NCI-H1436 treated with DMSO at 0.1 percent for 48 hours (cell line): ENCODE measurements at regions not wholly inside any gene's neighbourhood (a gene's known extent, or its start where the extent isn't known, plus 50 kb on each side); places are given as distances from the start of the nearest gene placed in this dataset.
"Not testable (repeated sequence)": the region's sequence is repeated elsewhere in the genome, so short reads cannot be mapped to it uniquely, and the experiment has no call there.

Experiments used
- DNase-seq: peaks from one replicate; lab custom pipeline; 2025; lab: John Stamatoyannopoulos, UW

DNA sequence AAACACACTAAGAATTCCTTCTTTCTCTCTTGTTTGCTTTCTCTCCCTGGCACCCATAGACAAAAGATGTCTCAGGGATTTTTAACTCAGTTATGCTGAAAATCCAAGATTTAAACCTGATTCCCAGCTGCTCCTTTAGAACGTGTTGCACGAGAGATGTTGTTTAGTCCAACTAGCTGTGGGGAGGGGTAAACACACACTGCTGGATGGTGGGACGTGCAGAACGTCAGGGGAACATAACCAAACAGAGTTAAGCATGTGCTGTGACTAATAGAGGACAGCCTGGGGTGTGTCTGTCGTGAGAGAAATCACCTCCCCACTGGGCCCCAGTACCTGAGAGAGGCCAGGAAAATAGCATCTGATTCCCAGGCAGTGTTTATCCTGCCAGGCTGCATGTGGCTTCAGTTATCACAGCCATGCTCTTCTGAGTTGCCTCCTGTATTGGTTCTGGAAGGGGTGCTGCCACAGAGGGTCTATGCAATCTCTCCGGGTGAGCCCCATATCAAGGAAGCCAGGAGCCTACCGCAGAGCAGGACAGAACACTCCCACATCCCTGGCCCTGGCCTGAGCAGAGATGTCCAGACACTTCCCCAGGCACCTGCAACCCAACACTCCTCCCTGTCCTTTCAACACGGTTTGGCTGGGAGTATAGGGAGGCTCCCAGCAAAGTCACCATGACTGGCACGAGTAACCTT lies 112.7 kb upstream of the EGLN3 start:
- DNase-seq: no peak

DNA sequence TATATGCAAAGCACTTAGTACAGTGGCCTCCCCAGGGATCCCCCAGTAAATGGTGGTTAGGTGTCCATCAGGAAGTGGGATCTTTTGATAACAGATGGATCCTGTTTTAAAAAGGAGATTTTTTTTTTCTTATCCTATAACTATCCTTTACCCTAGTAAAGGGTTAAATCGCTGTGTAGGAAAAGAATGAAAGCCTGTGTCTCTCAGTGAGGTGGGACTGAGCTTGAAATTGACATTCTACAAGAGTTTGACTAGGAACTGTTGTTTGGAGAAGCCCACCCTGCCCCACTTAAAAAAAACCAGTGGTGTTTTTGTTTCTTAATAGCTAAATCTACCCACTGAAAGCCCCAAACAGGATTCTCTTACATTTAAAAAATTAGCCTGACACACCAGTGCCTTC lies 112.2 kb upstream of the EGLN3 start:
- DNase-seq: no peak

DNA sequence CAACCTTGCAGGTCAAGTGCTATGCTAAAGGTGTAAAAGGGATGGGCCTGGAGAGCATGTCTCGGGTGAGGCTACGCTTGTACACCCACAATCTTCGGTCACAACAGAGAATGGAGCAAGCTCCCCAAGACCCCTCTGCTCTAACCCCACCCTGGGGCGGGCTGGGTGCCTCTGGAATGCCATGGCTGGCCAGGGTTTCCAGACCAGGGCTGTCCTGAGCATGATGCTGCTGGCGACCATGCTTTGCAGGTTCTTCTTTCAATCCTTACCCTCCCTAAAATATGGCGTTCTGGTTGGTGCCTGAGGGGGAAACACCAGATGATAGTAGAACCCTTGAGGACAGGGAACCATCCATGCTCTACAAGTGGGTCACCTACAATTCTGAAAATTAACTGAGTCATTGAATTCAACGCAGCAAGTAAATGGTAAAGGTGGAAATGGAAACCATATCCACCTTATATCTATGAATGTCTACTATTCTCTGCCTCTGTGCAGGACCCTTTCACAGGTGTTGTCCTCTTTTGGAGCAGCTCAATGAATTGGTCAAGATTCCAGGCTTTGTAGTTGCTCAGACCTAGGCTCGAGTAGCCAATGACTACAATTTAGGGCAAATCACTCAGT lies 111.6 kb upstream of the EGLN3 start:
- no peak for DNase-seq

- no peak for DNase-seq
These were observed 109.8 kb upstream of the EGLN3 start for GRCh38 chr14:34060651-34060999.

DNA sequence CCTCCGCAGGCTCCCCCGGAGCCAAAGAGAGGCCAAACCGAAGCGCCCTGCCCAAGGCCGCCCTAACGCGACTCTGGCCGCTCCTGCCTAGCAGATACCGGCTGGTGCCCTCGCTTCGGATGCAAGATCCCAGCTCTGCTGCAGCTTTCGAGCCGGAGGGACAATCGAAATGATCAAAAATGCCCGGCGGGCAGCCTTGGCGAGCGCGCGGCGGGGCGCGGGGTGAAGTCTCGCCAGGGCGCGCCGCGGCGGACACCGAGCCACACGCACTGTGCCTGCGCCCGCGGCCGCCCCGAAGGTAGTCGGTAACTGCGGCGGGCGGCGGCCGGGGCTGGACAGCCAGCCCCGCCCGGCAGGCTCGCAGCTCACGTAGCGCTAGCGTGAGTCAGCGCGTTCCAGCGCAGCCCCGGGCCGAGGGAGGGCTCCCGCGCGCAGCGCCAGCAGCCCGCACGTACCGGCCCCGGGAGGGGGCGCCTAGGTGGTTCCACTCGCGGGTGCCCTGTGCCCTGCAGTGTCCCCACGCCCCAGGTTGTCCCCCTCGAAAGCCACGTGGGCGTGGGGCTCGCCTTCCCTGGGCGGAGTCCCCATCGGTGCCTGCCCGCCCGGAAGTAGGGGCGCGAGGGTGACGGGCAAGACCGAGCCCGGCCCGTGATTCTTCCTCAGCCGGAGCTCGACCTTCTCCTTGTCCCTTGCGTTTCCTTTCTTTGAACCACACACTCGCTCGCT lies 109.2 kb upstream of the EGLN3 start:
- DNase-seq: no peak

GRCh38 chr14:34059037-34059924 lies 108.4 kb upstream of the EGLN3 start:
- DNase-seq: no peak

GRCh38 chr14:34058510-34058909 lies 107.6 kb upstream of the EGLN3 start:
- DNase-seq: no peak

DNA sequence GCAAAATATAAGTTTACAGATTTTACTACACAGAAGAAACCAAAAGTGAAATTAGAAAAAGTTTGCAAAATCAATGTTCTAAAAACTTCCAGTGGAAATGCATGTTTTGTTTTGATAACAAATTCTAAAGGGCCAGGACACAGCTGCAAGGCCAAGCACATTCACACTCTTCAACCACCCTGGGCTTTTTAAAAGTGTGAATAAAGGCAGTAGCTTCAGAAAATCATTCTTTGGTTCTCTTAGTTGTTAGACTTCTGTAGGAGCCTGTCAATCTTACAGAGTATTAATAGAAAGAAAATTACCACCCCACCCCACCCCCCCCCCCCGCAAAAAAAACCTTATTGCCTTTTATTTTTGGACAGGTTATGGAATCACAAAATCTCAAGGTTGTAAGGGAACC lies 105.2 kb upstream of the EGLN3 start:
- DNase-seq: no peak

DNA sequence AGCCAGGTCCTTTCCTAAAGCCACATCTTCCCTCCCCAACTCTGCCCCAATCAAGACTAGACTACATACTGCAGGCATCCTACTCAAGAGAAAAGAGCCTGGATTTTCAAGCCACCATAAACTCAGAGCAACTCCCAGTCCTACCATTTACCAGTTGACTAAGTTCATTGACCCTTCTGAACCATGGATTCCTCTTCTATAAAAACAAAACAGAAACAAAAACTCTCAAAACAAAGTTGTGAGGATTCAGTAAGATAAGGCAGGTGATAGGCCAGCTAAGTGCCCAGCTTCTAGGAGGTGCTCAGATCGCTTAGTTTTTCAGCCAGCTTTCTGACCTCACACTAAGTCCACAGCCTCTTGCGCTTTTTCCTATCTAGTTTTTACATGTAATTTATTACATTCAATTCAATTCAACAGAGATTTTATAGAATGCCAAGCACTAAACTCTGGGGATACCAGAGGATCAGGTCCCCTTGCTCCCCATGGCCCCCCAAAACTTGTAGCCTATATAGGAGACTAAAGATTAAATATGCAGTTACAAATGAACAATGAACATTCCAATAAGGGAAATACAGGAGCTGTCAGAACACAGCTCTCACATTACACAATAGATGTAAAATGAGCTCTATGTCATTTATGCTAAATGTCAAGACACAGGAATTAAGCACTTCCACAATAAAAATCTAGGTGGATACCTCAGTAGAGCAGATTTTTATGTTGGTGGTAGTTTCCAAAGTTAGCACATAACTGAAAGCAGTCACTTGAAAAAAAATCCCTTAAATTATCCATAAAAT lies 104.5 kb upstream of the EGLN3 start:
- DNase-seq: no peak

GRCh38 chr14:34053666-34054065 lies 102.8 kb upstream of the EGLN3 start:
- DNase-seq: no peak

- DNase-seq: no peak
These were observed 101.8 kb upstream of the EGLN3 start for GRCh38 chr14:34052658-34053014.

DNA sequence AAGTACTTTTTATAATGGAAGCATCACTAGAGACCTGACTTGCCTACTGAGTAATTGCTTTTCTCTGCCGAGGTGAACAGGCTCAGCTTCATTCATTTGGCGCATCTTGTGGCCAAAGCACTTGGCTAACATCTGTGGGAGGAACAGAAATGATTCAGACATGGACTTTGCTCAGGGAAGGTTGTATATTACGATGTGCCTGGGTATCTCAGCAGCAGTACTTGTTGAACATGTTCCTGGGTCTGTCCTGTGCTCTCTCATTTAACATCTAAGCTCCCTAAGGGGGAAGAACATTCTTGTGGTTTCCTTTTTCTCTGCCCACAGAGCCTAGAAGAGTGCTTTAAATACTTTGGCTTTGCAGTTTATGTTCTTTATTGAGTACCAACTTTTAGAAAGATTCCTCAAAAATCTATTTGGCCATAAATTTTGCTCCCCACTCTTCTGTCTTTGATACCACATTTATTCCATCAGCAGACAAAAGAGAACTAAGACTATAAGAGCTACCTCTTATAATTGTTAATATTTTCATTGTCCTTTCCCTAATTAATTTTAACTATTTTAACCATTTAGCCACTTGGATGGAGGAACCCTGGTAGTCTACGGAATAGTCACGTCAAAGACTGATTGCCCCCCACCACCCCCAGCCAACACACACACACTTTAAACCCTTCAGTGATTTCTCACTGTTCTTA lies 101.2 kb upstream of the EGLN3 start:
- no peak for DNase-seq

DNA sequence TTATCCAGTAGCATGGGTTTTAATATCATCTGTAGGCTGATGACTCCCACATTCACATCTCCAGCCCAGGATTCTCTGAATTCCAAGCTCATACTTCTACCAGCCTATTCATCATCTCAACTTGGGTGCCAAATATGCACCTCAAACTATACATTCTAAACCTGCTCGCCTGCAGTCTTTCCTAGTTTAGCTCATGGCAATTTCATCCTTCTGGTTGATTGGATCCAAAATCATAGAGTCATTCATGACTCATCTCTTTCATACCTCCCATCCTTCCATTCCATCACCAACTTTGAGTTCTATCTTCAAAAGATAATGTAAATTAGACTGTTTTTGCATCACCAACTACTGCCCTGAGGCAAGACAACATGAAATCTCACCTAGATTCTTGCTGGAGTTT lies 99.7 kb upstream of the EGLN3 start:
- DNase-seq: no peak

DNA sequence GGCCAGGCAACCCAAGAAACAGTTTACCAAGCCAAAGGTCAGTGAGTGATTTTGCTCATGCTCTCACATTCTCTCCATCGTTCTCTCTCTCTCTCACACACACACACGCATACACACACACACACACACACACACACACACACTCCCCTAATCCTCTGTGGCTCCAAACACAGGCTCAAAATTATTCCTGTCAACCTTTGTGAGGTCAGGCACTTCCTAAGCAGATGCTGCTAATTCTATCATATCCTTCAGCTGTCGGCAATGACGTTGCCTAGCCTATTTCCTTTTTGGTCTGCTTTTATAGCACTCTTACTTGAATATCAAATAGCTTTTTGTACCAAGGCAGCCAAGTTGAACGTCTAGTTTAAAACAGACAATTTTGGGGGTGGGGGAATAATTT lies 98.9 kb upstream of the EGLN3 start:
- DNase-seq: no peak

DNA sequence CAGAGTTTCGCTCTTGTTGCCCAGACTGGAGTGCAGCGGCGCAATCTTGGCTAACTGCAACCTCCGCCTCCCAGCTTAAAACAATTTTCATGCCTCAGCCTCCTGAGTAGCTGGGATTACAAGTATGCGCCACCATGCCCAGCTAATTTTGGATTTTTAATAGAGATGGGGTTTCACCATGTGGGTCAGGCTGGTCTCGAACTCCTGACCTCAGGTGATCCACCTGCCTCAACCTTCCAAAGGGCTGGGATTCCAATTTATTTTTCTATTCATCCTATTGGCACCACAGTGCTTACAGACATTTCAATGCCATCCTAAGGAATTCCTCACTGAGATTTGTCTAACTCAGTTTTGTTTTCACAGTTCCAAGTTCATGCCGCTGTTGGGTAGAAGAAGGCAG lies 98.3 kb upstream of the EGLN3 start:
- DNase-seq: not testable (repeated sequence)

DNA sequence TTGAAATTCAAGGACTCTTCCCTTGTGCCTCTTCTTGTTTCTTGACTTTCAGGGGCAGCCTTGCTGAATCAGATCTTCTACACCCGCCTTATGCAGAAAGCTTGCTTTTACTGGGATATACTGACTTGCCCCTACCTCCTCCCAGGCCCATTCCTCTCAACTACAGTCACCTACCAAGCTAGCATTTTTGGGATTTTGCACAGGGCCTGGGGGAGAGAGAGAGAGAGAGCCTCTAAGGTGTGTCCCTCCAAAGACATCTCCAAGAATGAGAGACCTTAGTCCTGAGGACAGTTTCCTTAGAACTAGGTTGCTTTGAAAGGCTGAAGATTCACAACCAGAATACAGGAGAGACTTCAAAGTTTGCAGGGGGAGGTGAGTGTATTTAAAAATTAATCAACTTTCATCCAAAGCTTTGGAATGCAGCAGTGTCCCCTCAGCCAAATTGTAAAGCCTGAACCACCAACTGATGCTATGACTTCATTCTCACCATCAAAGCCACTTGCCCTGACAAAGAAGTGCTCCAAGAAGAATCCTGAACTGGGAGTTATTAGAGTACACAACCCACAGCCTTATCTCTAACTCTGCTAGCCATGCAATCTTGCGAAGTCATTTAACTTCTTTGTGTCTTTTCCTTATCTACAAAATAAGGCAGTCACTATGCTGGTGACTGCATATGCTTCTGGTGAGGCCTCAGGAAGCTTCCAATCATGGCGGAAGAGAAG lies 96.1 kb upstream of the EGLN3 start:
- no peak for DNase-seq

GRCh38 chr14:34044666-34045306 lies 93.9 kb upstream of the EGLN3 start:
- no peak for DNase-seq

DNA sequence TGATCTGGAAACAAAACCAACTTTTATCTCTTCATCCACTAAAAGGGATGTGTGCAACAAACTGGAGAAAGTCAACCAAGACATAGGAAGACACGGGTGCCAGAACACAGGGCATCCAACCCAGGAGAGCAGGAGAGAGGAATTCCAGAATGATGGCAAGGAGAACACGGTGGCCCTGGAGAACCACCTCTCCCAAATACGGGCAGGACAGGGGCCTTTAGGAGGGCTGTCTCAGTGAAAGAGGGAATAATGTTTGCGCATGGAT lies 93.4 kb upstream of the EGLN3 start:
- DNase-seq: no peak

- no peak for DNase-seq
These were observed 92.9 kb upstream of the EGLN3 start for GRCh38 chr14:34043627-34044372.

- DNase-seq: no peak
These were observed 90.3 kb upstream of the EGLN3 start for GRCh38 chr14:34041220-34041619.
